NCI-H446 (cell line): ENCODE measurements at regions not wholly inside any gene's neighbourhood (a gene's known extent, or its start where the extent isn't known, plus 50 kb on each side); places are given as distances from the start of the nearest gene placed in this dataset.
"Not testable (repeated sequence)": the region's sequence is repeated elsewhere in the genome, so short reads cannot be mapped to it uniquely, and the experiment has no call there.

Experiments
- DNase-seq, 2 experiments: peaks; one replicate each; lab custom pipeline; 2025; lab: John Stamatoyannopoulos, UW

- not testable (repeated sequence) for DNase-seq
Measured at GRCh38 chr20:30899370-30900079, 357.9 kb upstream of the DEFB115 start.

GRCh38 chr20:30900080-30900719, 357.3 kb upstream of the DEFB115 start:
- DNase-seq: not testable (repeated sequence)

GRCh38 chr20:30905231-30905630, 352.2 kb upstream of the DEFB115 start:
- not testable (repeated sequence) for DNase-seq

- DNase-seq: no peak
Measured at GRCh38 chr20:30910937-30911725, 346.3 kb upstream of the DEFB115 start.

GRCh38 chr20:30911832-30912660, 345.4 kb upstream of the DEFB115 start:
- DNase-seq: not testable (repeated sequence)

GRCh38 chr20:30912661-30913026, 344.8 kb upstream of the DEFB115 start:
- not testable (repeated sequence) for DNase-seq

- not testable (repeated sequence) for DNase-seq
Measured at GRCh38 chr20:30916404-30916803, 341.1 kb upstream of the DEFB115 start.

GRCh38 chr20:30919514-30920188, 337.8 kb upstream of the DEFB115 start:
- DNase-seq: no peak

- no peak for DNase-seq
Measured at GRCh38 chr20:30921286-30922071, 336.0 kb upstream of the DEFB115 start.

- no peak for DNase-seq
Measured at GRCh38 chr20:30922129-30922528, 335.3 kb upstream of the DEFB115 start.

- DNase-seq: no peak
Measured at GRCh38 chr20:30937790-30938189, 319.7 kb upstream of the DEFB115 start.

GRCh38 chr20:30949761-30950160, 307.7 kb upstream of the DEFB115 start:
- no peak for DNase-seq

GRCh38 chr20:30951088-30951487, 306.4 kb upstream of the DEFB115 start:
- not testable (repeated sequence) for DNase-seq

GRCh38 chr20:30956649-30957048, 300.8 kb upstream of the DEFB115 start:
- not testable (repeated sequence) for DNase-seq

- not testable (repeated sequence) for DNase-seq
Measured at GRCh38 chr20:30959208-30959607, 298.3 kb upstream of the DEFB115 start.

- DNase-seq: no peak
Measured at GRCh38 chr20:30963591-30963990, 293.9 kb upstream of the DEFB115 start.

- not testable (repeated sequence) for DNase-seq
Measured at GRCh38 chr20:30975859-30976258, 281.6 kb upstream of the DEFB115 start.

GRCh38 chr20:30985386-30985785, 272.1 kb upstream of the DEFB115 start:
- DNase-seq: no peak
